ENCODE measurements at regions not wholly inside any gene's neighbourhood (a gene's known extent, or its start where the extent isn't known, plus 50 kb on each side); places are given as distances from the start of the nearest gene placed in this dataset.

DNA sequence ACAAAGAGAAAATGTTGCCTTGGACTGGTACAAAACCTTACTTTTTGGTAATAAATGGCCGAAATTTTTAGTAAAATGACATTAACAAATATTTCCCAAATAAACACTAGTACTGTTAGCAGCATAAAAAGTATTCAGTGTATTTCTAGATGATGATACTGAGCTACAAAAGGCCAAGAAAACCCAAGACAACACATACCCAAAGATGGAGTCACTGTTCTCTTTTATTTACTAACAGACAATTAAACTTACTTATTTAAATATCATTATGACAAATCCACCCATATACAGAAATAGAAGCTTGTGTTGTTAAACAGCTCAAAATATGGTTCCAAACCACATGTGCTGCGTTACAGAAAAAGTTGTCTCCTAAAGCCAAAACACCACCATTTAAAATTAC, 239.9 kb downstream of the ZEB2 start:
- TF ChIP-seq, protein P1, sequence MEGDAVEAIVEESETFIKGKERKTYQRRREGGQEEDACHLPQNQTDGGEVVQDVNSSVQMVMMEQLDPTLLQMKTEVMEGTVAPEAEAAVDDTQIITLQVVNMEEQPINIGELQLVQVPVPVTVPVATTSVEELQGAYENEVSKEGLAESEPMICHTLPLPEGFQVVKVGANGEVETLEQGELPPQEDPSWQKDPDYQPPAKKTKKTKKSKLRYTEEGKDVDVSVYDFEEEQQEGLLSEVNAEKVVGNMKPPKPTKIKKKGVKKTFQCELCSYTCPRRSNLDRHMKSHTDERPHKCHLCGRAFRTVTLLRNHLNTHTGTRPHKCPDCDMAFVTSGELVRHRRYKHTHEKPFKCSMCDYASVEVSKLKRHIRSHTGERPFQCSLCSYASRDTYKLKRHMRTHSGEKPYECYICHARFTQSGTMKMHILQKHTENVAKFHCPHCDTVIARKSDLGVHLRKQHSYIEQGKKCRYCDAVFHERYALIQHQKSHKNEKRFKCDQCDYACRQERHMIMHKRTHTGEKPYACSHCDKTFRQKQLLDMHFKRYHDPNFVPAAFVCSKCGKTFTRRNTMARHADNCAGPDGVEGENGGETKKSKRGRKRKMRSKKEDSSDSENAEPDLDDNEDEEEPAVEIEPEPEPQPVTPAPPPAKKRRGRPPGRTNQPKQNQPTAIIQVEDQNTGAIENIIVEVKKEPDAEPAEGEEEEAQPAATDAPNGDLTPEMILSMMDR (IDR thresholded peaks at IDR 0.05; ENCODE audit: low read depth, low read length, missing control alignments) = no peak
- Histone ChIP-seq H3K27me3 (replicated peaks) (no peaks in the 10 kb centered on the region), H3K4me3 (ENCODE audit: low read depth, low read length) (no peak overlapping the region), H3K27ac (no peak overlapping the region), H3K36me3 (replicated peaks) (no peaks in the 10 kb centered on the region)
- in situ Hi-C loops (cut with HindIII; ENCODE audit: low pct_ligation_motif_present, low sequenced_read_pairs) = no loop called here
- no peak for DNase-seq

DNA sequence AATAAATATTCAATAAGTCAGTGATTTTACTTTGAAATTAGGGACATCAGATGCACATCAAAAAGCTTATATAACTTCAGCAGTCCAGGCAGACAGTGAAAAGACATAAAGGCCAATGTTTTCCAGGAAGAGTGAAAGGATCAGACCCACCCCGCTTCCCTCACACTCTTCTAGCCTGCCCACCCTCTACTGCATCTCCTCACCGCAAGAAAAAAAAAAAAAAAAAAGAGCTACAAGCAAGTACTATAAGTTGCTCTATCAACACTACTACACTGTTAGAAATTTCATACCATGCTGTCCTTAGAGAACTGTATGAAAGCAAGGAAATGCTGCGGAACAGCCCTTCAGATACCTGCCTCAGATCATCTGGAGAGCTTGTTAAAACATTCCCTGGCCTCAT, 240.8 kb downstream of the ZEB2 start:
- DNase-seq = no peak
- TF ChIP-seq, protein P1 (IDR thresholded peaks at IDR 0.05; ENCODE audit: low read depth, low read length, missing control alignments) = no peak
- Histone ChIP-seq H3K36me3 (replicated peaks) (no peaks in the 10 kb centered on the region), H3K27ac (no peak overlapping the region), H3K4me3 (ENCODE audit: low read depth, low read length) (no peak overlapping the region), H3K27me3 (replicated peaks) (no peaks in the 10 kb centered on the region)
- in situ Hi-C loops (cut with HindIII; ENCODE audit: low pct_ligation_motif_present, low sequenced_read_pairs) = no loop called here

DNA sequence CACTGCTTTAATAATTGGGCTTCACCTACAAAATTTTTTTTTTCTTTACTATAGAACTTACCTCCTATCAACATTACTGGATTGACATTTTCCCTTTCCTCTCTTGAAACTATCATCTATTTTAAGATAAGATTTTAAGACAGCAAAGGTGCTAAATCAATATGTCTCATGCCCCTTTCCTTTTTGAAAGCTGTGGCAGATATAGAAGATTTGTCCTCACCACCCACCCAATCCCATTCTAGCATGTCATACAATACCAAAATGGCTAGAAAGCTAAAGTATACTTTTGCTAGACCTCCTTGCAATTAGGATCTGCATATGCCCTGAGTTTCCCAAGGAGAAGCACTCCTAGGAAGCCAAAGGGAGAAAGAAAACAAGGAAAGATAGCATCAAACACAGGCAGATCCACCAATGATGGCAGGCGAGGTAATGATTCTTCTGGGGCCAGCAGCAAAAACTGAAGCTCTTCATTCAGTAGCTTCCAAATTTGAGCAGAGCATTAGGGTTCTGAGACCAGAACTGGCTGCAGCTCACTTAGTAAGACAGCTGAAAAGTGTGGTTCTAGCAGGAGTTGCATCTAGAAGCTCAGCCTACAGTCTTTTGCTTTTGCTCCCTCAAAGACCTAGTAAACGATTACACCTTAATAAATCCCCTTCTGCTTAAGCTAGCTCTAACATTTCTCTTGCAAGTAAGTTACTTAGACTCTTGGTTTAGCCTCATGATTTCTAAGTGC, 242.1 kb downstream of the ZEB2 start:
- TF ChIP-seq, protein P1 (IDR thresholded peaks at IDR 0.05; ENCODE audit: low read depth, low read length, missing control alignments) = no peak
- in situ Hi-C loops (cut with HindIII; ENCODE audit: low pct_ligation_motif_present, low sequenced_read_pairs) = no loop called here

DNA sequence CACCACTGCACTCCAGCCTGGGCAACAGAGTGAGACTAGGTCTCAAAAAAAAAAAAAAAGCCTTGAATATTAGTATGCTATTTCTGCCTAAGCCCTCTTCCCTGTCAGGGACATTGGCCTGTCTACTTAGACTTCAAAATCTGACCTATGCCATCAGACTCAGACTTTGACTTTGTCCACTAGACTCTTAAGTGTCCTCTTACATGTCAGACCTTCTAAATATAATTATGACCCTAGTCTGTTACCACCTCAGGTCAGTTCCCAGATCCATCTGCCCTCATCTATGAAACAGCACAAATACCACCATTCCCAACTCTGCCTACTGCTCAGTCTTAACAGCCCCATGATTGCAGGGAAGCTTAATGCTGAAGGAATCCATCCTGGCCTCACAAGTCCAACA, 244.6 kb downstream of the ZEB2 start:
- H3K36me3 ChIP-seq (replicated peaks) = no peaks in the 10 kb centered on the region
- in situ Hi-C loops (cut with HindIII; ENCODE audit: low pct_ligation_motif_present, low sequenced_read_pairs) = no loop called here
- no peaks in the 10 kb centered on the region for H3K27me3 ChIP-seq (replicated peaks)

More for the DNA sequence above, 242.1 kb downstream of the ZEB2 start:
- Histone ChIP-seq H3K27ac (no peak overlapping the region), H3K27me3 (replicated peaks) (no peaks in the 10 kb centered on the region), H3K36me3 (replicated peaks) (no peaks in the 10 kb centered on the region), H3K4me3 (ENCODE audit: low read depth, low read length) (no peak overlapping the region)
- no peak for DNase-seq

DNA sequence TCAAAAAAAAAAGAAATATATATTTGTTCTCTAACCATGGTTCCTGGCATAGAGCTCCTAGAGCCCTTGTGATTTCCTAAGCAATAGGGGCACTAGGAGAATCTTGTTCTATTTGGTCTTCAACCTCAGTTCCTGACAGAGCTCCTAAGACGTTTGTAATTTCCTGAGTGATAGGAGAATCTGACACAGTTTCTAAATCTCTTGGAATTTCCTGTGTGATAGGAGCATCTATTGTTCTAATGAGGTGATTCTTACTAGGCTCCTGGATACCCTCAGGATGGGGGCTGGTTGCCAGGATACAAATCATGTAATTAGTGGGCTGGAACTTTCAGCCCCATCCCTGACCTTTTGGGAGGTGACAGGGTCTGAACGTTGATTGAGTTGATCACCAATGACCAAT, 245.8 kb downstream of the ZEB2 start:
- DNase-seq = no peak
- in situ Hi-C loops (cut with HindIII; ENCODE audit: low pct_ligation_motif_present, low sequenced_read_pairs) = no loop called here
- no peak overlapping the region for H3K27ac ChIP-seq
- H3K4me3 ChIP-seq (ENCODE audit: low read depth, low read length) = no peak overlapping the region
- TF ChIP-seq, protein P1 (IDR thresholded peaks at IDR 0.05; ENCODE audit: low read depth, low read length, missing control alignments) = no peak
- H3K27me3 ChIP-seq (replicated peaks) = no peaks in the 10 kb centered on the region
- no peaks in the 10 kb centered on the region for H3K36me3 ChIP-seq (replicated peaks)

More for the DNA sequence above, 244.6 kb downstream of the ZEB2 start:
- no peak overlapping the region for H3K4me3 ChIP-seq (ENCODE audit: low read depth, low read length)
- H3K27ac ChIP-seq = no peak overlapping the region
- no peak for DNase-seq
- TF ChIP-seq, protein P1 (IDR thresholded peaks at IDR 0.05; ENCODE audit: low read depth, low read length, missing control alignments) = no peak

DNA sequence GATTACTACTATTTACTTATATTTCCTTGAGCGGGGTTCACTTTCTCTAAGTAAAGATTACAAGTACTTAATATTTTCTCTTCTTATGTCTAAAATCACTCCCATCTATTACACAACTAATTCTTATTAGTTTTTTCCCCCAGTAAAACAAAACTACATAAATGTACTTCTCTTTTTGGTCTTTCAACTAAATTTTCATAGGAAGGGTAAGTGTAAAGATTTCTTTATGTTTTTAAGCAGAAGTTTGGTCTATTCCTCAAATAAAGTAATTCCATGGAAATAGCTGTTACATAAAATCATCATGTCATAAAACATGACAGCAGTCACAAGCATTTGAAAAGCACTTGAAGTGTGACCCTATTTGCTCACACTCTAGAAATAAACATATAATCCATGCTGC, 249.0 kb downstream of the ZEB2 start:
- TF ChIP-seq, protein P1 (IDR thresholded peaks at IDR 0.05; ENCODE audit: low read depth, low read length, missing control alignments) = no peak
- DNase-seq = no peak
- no peaks in the 10 kb centered on the region for H3K36me3 ChIP-seq (replicated peaks)
- H3K4me3 ChIP-seq (ENCODE audit: low read depth, low read length) = no peak overlapping the region
- H3K27me3 ChIP-seq (replicated peaks) = no peaks in the 10 kb centered on the region
- in situ Hi-C loops (cut with HindIII; ENCODE audit: low pct_ligation_motif_present, low sequenced_read_pairs) = no loop called here
- no peak overlapping the region for H3K27ac ChIP-seq

All from brain microvascular endothelial cell (primary cell).